K562 (cell line): ENCODE measurements at regions not wholly inside any gene's neighbourhood (a gene's known extent, or its start where the extent isn't known, plus 50 kb on each side); places are given as distances from the start of the nearest gene placed in this dataset.

Experiments used
- KLF6 ChIP-seq: fragments of 250-450 bp; sonication (Bioruptor Pico); IDR thresholded peaks from 2 replicates; pipeline ENCODE4 v1.4.0; 2020; ENCODE audit warnings: mild to moderate bottlenecking, moderate library complexity, borderline replicate concordance
- RFX1 ChIP-seq: fragments of 450-650 bp; IDR thresholded peaks from 2 replicates; pipeline ENCODE4 v1.6.1; 2016; ENCODE audit warnings: mild to moderate bottlenecking, moderate library complexity
- TARDBP ChIP-seq: fragments of 450-650 bp; IDR thresholded peaks from 2 replicates; pipeline ENCODE4 v1.6.1; 2016
- YY1 ChIP-seq, 3 experiments: IDR thresholded peaks; 2 replicates each; pipeline ENCODE4 v1.6.1; 2011; ENCODE audit warnings: low read length in 2 of 3, mild to moderate bottlenecking in 2 of 3, moderate library complexity in 2 of 3, borderline replicate concordance in 1 of 3, control low read depth in 1 of 3, low read depth in 1 of 3; ENCODE audit not compliant: insufficient read depth in 3 of 3, insufficient replicate concordance in 2 of 3, control insufficient read depth in 1 of 3, insufficient read length in 1 of 3; ENCODE audit errors: extremely low read depth in 1 of 3
- TF ChIP-seq, protein P1 (sequence below): fragments of 200-800 bp; sonication (Bioruptor generic); IDR thresholded peaks from 2 replicates; pipeline ENCODE4 v1.6.1; 2016; ENCODE audit warnings: missing genetic modification characterization, missing compliant biosample characterization
- TF ChIP-seq, protein P2 (sequence below), 2 experiments: fragments of 450-650 bp; formaldehyde crosslinking in 1 of 2; IDR thresholded peaks; 2 replicates each; pipeline versions ENCODE4 v1.4.0 to v1.6.1; 2014 to 2020; ENCODE audit warnings: mild to moderate bottlenecking in 2 of 2, borderline replicate concordance in 1 of 2, low read depth in 1 of 2

DNA sequence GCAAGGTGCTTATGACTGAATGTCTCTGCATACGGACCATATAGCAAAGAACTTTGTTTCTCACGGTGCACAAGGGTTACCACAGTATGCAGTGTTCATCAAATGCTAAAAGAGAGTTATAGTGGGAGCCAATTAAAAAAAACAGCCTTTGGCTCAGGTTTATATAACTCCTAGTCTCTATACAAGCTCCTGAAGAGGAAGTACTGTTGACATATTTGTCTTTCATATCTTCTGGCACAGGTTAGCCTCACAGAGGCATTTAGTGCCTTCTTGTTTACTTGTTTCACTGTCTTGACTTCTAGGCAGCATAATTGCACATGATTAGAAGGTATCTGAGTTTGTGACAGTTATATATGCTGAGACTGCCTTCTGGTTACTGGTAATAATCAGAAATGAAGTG lies 158.8 kb upstream of the FAM47C start (continued):
- TF ChIP-seq, protein P1, sequence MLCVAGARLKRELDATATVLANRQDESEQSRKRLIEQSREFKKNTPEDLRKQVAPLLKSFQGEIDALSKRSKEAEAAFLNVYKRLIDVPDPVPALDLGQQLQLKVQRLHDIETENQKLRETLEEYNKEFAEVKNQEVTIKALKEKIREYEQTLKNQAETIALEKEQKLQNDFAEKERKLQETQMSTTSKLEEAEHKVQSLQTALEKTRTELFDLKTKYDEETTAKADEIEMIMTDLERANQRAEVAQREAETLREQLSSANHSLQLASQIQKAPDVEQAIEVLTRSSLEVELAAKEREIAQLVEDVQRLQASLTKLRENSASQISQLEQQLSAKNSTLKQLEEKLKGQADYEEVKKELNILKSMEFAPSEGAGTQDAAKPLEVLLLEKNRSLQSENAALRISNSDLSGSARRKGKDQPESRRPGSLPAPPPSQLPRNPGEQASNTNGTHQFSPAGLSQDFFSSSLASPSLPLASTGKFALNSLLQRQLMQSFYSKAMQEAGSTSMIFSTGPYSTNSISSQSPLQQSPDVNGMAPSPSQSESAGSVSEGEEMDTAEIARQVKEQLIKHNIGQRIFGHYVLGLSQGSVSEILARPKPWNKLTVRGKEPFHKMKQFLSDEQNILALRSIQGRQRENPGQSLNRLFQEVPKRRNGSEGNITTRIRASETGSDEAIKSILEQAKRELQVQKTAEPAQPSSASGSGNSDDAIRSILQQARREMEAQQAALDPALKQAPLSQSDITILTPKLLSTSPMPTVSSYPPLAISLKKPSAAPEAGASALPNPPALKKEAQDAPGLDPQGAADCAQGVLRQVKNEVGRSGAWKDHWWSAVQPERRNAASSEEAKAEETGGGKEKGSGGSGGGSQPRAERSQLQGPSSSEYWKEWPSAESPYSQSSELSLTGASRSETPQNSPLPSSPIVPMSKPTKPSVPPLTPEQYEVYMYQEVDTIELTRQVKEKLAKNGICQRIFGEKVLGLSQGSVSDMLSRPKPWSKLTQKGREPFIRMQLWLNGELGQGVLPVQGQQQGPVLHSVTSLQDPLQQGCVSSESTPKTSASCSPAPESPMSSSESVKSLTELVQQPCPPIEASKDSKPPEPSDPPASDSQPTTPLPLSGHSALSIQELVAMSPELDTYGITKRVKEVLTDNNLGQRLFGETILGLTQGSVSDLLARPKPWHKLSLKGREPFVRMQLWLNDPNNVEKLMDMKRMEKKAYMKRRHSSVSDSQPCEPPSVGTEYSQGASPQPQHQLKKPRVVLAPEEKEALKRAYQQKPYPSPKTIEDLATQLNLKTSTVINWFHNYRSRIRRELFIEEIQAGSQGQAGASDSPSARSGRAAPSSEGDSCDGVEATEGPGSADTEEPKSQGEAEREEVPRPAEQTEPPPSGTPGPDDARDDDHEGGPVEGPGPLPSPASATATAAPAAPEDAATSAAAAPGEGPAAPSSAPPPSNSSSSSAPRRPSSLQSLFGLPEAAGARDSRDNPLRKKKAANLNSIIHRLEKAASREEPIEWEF (CRISPR knock-in tag): no peak
- TF ChIP-seq, protein P2, sequence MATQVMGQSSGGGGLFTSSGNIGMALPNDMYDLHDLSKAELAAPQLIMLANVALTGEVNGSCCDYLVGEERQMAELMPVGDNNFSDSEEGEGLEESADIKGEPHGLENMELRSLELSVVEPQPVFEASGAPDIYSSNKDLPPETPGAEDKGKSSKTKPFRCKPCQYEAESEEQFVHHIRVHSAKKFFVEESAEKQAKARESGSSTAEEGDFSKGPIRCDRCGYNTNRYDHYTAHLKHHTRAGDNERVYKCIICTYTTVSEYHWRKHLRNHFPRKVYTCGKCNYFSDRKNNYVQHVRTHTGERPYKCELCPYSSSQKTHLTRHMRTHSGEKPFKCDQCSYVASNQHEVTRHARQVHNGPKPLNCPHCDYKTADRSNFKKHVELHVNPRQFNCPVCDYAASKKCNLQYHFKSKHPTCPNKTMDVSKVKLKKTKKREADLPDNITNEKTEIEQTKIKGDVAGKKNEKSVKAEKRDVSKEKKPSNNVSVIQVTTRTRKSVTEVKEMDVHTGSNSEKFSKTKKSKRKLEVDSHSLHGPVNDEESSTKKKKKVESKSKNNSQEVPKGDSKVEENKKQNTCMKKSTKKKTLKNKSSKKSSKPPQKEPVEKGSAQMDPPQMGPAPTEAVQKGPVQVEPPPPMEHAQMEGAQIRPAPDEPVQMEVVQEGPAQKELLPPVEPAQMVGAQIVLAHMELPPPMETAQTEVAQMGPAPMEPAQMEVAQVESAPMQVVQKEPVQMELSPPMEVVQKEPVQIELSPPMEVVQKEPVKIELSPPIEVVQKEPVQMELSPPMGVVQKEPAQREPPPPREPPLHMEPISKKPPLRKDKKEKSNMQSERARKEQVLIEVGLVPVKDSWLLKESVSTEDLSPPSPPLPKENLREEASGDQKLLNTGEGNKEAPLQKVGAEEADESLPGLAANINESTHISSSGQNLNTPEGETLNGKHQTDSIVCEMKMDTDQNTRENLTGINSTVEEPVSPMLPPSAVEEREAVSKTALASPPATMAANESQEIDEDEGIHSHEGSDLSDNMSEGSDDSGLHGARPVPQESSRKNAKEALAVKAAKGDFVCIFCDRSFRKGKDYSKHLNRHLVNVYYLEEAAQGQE (IDR thresholded peaks at IDR 0.05; ENCODE audit: borderline replicate concordance): no peak
- TF ChIP-seq, protein P2 (CRISPR knock-in tag; IDR thresholded peaks at IDR 0.05; ENCODE audit: low read depth): no peak
- no peak for TF ChIP-seq TARDBP
- no peak for TF ChIP-seq YY1 (IDR thresholded peaks at IDR 0.05; ENCODE audit: borderline replicate concordance in 1 of 3, control insufficient read depth in 1 of 3, extremely low read depth in 1 of 3, insufficient read depth in 3 of 3, insufficient read length in 1 of 3, insufficient replicate concordance in 2 of 3, low read depth in 1 of 3, low read length in 2 of 3)
- TF ChIP-seq KLF6 (CRISPR knock-in tag): no peak
- no peak for TF ChIP-seq RFX1
